Panc1 (cell line): ENCODE measurements at regions not wholly inside any gene's neighbourhood (a gene's known extent, or its start where the extent isn't known, plus 50 kb on each side); places are given as distances from the start of the nearest gene placed in this dataset.

Experiments
- ATAC-seq: fragments of 200-7000 bp; cut with Tn5 transposase; 2 replicates; pipeline ENCODE4 v1.9.1; 2020; ENCODE audit warnings: mild to moderate bottlenecking, moderate library complexity
- BruUV-seq: library from RNA; stranded (reverse); fragments of 400-500 nt; replicated peaks from 2 replicates; lab custom pipeline; 2021; lab: Mats Ljungman, UMichigan
- CTCF ChIA-PET: fragments of 300-600 bp; sonication (Branson Sonifier 250); formaldehyde crosslinking; loops from one replicate; lab custom pipeline; 2022; ENCODE audit warnings: antibody characterized with exemption; lab: Charles Lee
- POLR2A ChIA-PET: fragments of 300-600 bp; sonication (Branson Sonifier 250); formaldehyde crosslinking; loops from one replicate; lab custom pipeline; 2022; ENCODE audit warnings: antibody characterized with exemption; lab: Charles Lee
- DNase-seq: peaks from one replicate; pipeline ENCODE4 v3.0.0-alpha.2; 2010; ENCODE audit warnings: low read depth, low spot score
- H3K27ac ChIP-seq: 2 replicates; pipeline ENCODE4 v1.5.1; 2011; ENCODE audit warnings: mild to moderate bottlenecking, low read length, inconsistent platforms
- H3K27me3 ChIP-seq: fragments of 200-500 bp; sonication (Bioruptor generic); 2 replicates; pipeline ENCODE4 v1.6.0; 2014; ENCODE audit warnings: low read length, inconsistent platforms; ENCODE audit not compliant: control insufficient read depth, insufficient read depth
- H3K36me3 ChIP-seq: fragments of 200-500 bp; sonication (Bioruptor generic); 2 replicates; pipeline ENCODE4 v1.5.1; 2014; ENCODE audit warnings: inconsistent platforms, mild to moderate bottlenecking, low read length, moderate library complexity; ENCODE audit not compliant: control insufficient read depth, insufficient read depth
- H3K4me1 ChIP-seq: 2 replicates; pipeline ENCODE4 v1.5.1; 2011; ENCODE audit warnings: inconsistent platforms, mild to moderate bottlenecking, low read length, moderate library complexity; ENCODE audit not compliant: control insufficient read depth, insufficient read depth
- H3K4me3 ChIP-seq, 2 experiments: 2 replicates each; pipeline ENCODE4 v1.5.1; 2011 to 2012; ENCODE audit warnings: low read depth in 2 of 2, low read length in 2 of 2, mild to moderate bottlenecking in 2 of 2, inconsistent platforms in 1 of 2, moderate library complexity in 1 of 2
- H3K9me3 ChIP-seq: fragments of 200-500 bp; sonication (Bioruptor generic); 2 replicates; pipeline ENCODE4 v1.5.1; 2014; ENCODE audit warnings: low read depth, mild to moderate bottlenecking, inconsistent platforms, low read length, moderate library complexity; ENCODE audit not compliant: control insufficient read depth, insufficient read depth
- CTCF ChIP-seq: fragments of 450-650 bp; IDR thresholded peaks from 2 replicates; pipeline ENCODE4 v1.5.1; 2017; ENCODE audit warnings: mild to moderate bottlenecking
- POLR2AphosphoS5 ChIP-seq: IDR thresholded peaks from 2 replicates; pipeline ENCODE4 v1.6.1; 2012; ENCODE audit warnings: mild to moderate bottlenecking, low read depth, low read length, moderate library complexity
- REST ChIP-seq, 2 experiments: IDR thresholded peaks; 2 replicates each; pipeline ENCODE4 v1.6.1; 2011 to 2012; ENCODE audit warnings: low read depth in 2 of 2, control low read depth in 1 of 2, low read length in 1 of 2, mild to moderate bottlenecking in 1 of 2, moderate library complexity in 1 of 2; ENCODE audit not compliant: insufficient read depth in 1 of 2
- SIN3A ChIP-seq: IDR thresholded peaks from 2 replicates; pipeline ENCODE4 v1.6.1; 2012; ENCODE audit warnings: low read depth, mild to moderate bottlenecking, low read length, moderate library complexity, borderline replicate concordance; ENCODE audit not compliant: insufficient read depth
- TCF7L2 ChIP-seq: IDR thresholded peaks from 2 replicates; pipeline ENCODE4 v1.6.1; 2011; ENCODE audit warnings: mild to moderate bottlenecking, low read depth, low read length, inconsistent platforms
- in situ Hi-C: cut with HindIII; loops from 2 replicates; pipeline ENCODE4 v1.10.0; 2016; ENCODE audit warnings: low sequenced_read_pairs, low pct_unique_long_range_greater_than_20kb
- intact Hi-C: fragments of 100-400 bp; cut with micrococcal nuclease; formaldehyde crosslinking; loops from one replicate; pipeline ENCODE4 v1.10.0; 2022; ENCODE audit not compliant: unreplicated experiment

GRCh38 chr3:99342383-99342782 is 296.0 kb upstream of the COL8A1 start:
- no peak for TF ChIP-seq POLR2AphosphoS5
- no peak for TF ChIP-seq REST (IDR thresholded peaks at IDR 0.05; ENCODE audit: insufficient read depth in 1 of 2, low read depth in 2 of 2, low read length in 1 of 2)
- no peak for TF ChIP-seq SIN3A
- no peak for TF ChIP-seq CTCF
- TF ChIP-seq TCF7L2 = no peak
- ChIA-PET POLR2A (no interaction called here), CTCF (no interaction called here)
- in situ Hi-C loops (no loop called here), intact Hi-C loops (no loop called here)
- DNase-seq (no peak), ATAC-seq (no peak)
- Histone ChIP-seq H3K9me3 (0 out of 2 replicates have a peak, but pooled peaks cover 2% of the 10 kb centered on the region), H3K27ac (no peak overlapping the region), H3K4me3 (no peak overlapping the region), H3K27me3 (no peaks in the 10 kb centered on the region), H3K4me1 (no peaks in the 10 kb centered on the region), H3K36me3 (no peaks in the 10 kb centered on the region)
- no TSS peak for BruUV-seq

GRCh38 chr3:99339222-99339621 is 299.2 kb upstream of the COL8A1 start:
- ATAC-seq (no peak), DNase-seq (no peak)
- intact Hi-C loops (no loop called here), in situ Hi-C loops (no loop called here)
- TF ChIP-seq CTCF (no peak), REST (IDR thresholded peaks at IDR 0.05; ENCODE audit: insufficient read depth in 1 of 2, low read depth in 2 of 2, low read length in 1 of 2) (no peak), SIN3A (no peak), TCF7L2 (no peak), POLR2AphosphoS5 (no peak)
- H3K9me3 ChIP-seq = 0 out of 2 replicates have a peak, but pooled peaks cover 2% of the 10 kb centered on the region
- CTCF ChIA-PET = no interaction called here
- no peaks in the 10 kb centered on the region for H3K27me3 ChIP-seq
- no peaks in the 10 kb centered on the region for H3K36me3 ChIP-seq
- BruUV-seq = no TSS peak
- H3K27ac ChIP-seq = no peak overlapping the region
- no peaks in the 10 kb centered on the region for H3K4me1 ChIP-seq
- no peak overlapping the region for H3K4me3 ChIP-seq
- POLR2A ChIA-PET = no interaction called here
